SKM-1 (cell line): ENCODE measurements at regions not wholly inside any gene's neighbourhood (a gene's known extent, or its start where the extent isn't known, plus 50 kb on each side); places are given as distances from the start of the nearest gene placed in this dataset.

ENCODE experiments used
- DNase-seq: peaks from one replicate; lab custom pipeline; 2025; ENCODE audit not compliant: unreplicated experiment; lab: John Stamatoyannopoulos, UW

DNA sequence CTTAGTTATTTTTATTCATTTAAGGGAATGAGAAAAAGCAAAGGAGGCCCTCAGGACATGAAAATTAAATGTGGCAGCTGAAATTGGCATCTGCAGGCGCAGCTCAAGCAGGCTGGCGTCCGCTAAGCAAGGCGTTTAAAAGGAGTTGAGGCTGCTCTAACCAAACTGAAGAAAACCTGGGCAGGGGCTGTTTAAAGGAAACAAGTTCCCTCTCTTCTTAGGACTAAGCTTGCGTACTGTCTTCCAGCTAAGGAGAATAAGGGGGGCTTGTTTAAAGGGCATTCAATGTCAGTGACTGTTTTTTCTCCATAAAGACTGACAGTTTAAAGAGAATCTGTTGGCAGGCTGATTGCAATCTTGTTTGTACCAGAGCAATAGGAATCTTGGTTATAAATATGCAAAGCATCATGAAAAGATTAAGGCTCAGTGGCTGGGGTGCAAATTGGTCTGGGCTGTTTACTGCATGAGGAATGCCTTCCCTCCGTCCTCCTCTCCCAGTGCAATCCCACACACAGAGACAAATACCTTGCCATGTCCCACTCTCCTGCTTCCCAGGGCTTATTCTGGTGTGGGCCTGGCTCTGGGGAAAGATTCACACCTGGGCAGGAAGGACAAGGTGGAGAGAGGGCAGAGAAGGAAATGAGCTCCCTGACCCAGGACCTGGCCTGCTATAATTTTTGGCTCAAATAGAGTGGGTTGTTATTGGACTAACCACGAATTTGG, 85.9 kb upstream of the LIFR start:
- DNase-seq: no peak

GRCh38 chr5:38643616-38644015, 87.2 kb upstream of the LIFR start:
- DNase-seq: no peak

DNA sequence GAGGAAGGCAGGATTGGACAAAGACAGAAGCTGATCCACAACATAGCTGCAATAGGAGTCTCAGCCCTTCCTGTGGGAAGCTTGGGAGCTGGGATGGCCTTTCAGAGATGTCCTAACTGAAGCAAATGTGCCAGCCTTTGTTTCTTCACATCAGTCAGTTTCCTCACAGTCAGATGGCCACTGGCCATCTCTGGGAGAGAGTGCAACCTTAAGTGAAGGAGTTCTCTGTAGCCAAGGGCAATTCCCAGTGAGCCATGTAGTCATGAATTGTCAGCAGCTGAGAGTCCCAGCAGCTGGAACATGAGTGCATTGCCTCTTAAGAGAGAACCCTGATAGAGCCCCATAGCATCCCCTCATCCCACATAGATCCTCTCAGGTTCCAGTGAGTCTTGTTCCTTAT, 89.1 kb upstream of the LIFR start:
- no peak for DNase-seq

GRCh38 chr5:38648703-38649291, 92.4 kb upstream of the LIFR start:
- no peak for DNase-seq

- no peak for DNase-seq
These were observed 94.1 kb upstream of the LIFR start for GRCh38 chr5:38650540-38650939.

GRCh38 chr5:38650946-38651345, 94.5 kb upstream of the LIFR start:
- no peak for DNase-seq

DNA sequence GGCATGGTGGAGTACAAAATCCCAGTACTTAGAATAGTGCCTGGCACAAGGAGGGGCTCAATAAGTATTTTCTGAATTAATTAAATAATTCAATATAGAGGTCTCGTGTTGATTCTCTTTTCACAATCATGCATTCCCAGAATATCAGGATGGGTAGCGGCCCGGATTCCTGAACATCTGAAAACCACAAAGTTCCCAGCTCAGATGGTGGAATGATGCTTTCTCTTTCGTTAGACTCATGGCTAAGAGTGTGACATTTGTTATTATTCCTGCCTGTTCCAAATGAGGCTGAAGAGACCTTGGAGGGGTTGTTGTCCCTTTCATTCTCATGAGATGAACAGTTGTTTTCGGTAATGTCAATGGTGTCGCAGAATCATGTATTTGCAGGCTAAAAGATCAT, 95.4 kb upstream of the LIFR start:
- DNase-seq: no peak

- DNase-seq: no peak
These were observed 96.9 kb upstream of the LIFR start for GRCh38 chr5:38653389-38653788.

GRCh38 chr5:38655691-38656090, 99.2 kb upstream of the LIFR start:
- DNase-seq: no peak

GRCh38 chr5:38656568-38656967, 100.1 kb upstream of the LIFR start:
- DNase-seq: no peak

- no peak for DNase-seq
These were observed 100.6 kb upstream of the LIFR start for GRCh38 chr5:38657020-38657419.

DNA sequence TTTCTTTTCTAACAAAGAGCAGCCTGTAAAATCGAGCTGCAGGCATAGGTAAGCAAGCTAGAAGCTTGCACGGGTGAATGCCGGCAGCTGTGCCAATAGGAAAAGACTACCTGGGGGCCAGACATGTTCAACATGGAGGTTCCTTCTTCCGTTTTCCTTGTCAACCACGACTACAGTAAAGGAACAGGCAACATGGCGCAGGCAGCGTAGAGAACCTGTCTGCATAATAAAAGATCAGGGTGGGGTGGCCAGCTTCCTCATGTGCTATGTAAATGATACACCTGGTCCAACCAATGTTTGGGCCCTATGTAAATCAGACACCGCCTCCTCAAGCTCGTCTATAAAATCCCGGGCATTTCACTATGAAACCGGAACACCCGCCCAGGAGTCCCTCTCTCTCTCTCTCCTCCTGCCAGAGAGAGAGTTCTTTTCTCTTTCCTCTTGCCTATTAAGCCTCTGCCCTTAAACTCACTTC, 103.8 kb upstream of the LIFR start:
- no peak for DNase-seq

DNA sequence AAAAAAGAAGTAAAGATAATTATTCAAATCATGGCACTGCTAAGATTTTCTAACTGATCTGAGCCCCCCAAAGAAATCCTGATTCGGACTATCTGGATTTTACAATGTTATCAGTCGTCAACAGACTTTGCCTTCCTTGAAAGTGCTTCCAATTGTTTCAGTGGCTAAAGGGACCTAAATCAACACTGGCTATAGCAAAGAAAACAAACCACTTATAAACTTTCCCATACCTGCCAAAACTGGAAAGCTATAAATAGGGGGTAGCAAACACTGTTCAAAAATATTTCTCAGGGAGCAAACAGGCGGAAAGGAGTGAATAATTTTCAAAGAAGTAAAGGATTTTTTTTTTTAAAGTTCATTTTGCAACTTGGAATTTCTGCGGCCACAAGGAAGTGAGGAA, 105.6 kb upstream of the LIFR start:
- DNase-seq: no peak

DNA sequence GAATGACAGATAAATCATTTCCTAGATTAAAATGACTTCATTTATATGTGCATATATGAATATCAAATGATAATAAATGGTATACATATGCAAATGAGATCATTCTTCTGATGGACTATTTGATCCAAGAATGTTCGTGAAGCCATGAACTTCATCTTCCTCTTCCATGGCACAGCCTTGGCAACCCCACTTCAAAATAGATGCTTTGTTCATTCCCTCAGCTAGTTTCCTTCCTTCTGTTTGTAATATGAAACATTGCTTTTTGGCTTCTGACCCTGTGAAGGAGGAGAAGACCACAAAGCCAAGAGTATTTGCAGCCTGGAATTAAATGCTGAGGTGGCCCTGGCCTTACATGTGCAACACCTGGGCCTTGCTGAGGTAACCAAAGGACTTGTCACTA, 106.8 kb upstream of the LIFR start:
- no peak for DNase-seq

DNA sequence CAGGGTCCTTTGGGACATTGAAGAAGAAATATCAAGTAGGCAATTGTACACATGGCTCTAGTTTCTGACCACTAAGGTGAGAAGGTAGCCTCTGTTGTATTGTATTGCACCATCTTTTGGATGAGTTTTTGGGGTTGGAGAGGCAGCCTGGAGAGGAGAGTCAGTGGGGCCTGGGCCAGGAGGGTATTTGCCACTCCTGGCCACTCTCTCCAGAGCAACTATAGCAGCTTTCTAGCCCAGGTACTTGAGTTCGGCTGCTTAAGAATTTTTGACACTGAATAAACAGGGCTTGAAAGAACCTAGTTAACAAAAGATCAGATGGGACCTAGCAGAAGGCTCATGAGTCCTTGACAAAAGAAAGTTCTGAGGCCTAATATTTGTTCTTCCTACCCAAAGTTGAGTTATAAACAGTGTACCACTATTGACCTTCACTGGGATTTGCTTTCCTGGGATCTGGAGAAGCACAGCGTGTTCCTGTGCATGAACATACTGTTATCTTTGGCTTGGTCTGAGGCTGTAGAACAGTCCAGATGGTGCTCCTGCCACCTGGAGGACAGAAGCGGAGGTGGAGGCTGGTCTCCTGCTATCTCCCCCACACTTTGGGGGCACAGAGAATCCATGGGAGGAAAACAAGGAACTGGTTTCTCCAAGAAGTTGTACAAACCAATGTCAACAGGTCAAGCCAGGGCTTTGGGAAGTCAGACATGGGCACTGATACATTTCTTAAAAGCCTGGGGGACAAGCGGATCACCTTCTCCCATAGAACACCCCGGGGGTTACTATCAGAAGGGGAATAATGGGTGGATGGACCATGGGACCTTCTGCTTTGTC, 110.4 kb upstream of the LIFR start:
- DNase-seq: no peak

- DNase-seq: no peak
These were observed 111.0 kb upstream of the LIFR start for GRCh38 chr5:38667499-38667776.

DNA sequence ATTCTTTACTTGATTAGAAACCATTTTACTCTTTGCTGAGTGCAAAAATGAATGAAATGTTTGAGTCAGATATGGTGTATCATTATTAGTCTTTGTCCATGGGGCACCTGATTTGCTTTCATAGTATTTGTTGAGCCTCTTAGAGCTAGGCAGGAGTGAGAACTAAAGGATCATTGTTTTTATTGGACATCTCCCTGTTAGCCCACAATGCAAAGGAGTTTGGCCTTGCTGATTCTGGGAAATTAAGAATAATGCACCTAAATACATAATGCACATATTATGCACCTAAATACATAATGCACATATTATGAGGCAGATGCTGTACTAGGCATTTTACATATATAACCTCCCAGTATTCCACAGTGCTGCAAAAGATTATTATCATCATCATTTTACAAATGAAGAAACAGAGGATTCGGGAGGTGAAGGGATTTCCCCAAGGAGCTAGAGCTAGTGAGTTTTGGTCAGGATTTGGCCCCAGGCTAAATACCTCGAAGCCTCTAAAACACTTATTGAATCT, 113.0 kb upstream of the LIFR start:
- DNase-seq: no peak

DNA sequence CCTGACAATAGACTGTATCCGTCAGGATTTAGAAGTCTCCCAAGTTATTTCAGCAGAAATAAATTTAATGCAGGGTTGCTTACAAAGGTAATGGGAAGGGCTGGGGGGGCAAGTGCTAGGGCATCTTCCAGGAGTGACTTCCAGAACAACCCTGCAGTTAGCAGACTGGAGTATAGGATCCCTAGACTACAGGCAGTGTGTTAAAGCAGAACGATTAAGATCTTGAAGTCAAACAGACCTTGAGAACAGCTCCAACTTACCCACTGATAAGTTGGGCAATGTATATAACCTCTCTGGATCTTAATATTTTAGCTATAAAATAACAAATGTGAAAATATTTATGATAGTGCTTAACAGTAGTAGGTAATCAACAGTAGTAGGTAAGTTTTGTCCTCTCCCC, 113.6 kb upstream of the LIFR start:
- DNase-seq: no peak

DNA sequence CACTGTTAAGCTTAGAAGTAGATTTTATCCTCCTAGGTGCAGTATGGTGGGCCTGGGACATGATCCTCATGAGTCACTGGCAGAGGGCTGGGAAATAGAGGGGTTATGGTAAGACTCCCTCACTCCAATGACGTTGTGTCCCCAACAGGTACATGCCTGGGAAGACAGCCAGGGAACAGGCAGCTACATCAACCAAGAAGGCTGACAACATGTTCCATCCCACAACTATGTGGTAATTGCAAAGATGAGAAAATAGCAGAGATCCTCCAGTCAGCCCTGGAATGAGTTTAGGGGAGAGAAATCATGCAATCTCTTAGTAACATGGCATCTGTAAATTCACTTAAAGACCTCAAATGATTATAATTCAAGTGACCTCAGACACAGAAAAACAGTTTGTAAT, 114.4 kb upstream of the LIFR start:
- no peak for DNase-seq

DNA sequence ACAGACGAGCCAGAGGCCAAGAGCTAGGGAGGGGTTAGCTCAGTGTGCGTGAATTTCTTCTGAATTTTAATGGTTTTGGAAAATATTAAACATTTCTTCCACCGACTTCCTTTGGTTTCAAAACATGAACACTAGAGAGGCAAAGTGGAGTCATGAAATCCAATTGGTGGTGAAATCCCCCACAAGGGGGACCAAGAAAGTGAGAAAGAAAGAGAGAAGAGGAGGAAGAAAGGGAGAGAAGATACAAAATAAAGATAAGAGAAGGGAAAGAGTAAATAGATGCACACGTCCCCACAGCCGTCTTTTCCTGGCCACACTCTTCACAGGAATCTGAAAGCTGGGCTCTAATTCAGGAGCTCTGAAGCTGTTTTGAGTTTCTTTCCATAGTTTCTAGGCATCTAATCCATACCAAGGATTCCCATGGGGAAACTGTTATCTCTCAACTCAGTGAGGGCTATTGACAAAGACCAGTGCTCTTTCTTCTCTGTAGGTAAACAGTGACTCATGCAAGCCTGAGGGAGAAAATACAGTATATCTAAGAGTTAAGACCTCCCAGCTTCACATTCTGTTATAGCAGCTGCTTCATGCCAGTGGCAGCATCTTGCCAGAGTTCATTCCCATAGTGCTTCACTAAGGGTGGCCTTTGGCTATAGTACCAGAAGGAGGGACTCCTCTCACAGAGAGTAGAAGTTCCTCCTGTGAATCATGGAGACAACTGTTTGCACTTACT, 115.8 kb upstream of the LIFR start:
- no peak for DNase-seq

DNA sequence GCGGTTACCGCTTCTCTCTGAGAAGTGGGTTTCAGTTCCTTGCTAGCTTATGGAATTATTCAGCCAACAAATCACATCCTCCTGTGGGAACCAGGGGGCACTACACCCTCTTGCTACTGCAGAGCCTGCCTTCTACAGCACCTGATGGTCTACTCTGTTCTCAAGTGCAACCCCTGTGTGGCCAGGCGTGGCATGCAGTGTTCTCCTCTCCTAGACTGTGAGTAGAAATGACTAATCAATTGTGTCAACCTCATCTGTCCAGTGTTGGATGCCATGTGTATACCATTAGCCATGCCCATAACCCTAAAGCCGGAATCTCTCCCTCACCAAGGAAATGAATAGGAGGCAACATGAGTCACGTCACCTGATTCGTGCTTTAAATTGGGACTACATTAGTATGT, 117.2 kb upstream of the LIFR start:
- DNase-seq: no peak
